ENCODE measurements at regions not wholly inside any gene's neighbourhood (a gene's known extent, or its start where the extent isn't known, plus 50 kb on each side); places are given as distances from the start of the nearest gene placed in this dataset.

- WGBS = 94% methylated on average over 5 of the region's 5 CpGs
- Histone ChIP-seq H3K27me3 (ENCODE audit: control insufficient read depth, insufficient read depth) (no peaks in the 10 kb centered on the region), H3K9me3 (ENCODE audit: control insufficient read depth, low read length) (no peaks in the 10 kb centered on the region), H3K4me3 (ENCODE audit: low read length) (no peak overlapping the region), H3K4me1 (ENCODE audit: control insufficient read depth, insufficient read depth, low read length) (no peaks in the 10 kb centered on the region), H3K27ac (ENCODE audit: low read length) (no peak overlapping the region)
- DNase-seq (no peak), ATAC-seq (no peak)
- intact Hi-C loops (cut with DNase I) = no loop called here
Measured at GRCh38 chr11:95521862-95522261, 267.7 kb downstream of the FAM76B start.

GRCh38 chr11:95521133-95521542 is 268.4 kb downstream of the FAM76B start:
- DNase-seq = no peak
- 68% methylated on average over 4 of the region's 4 CpGs for WGBS
- Histone ChIP-seq H3K27me3 (ENCODE audit: control insufficient read depth, insufficient read depth) (no peaks in the 10 kb centered on the region), H3K27ac (ENCODE audit: low read length) (no peak overlapping the region), H3K9me3 (ENCODE audit: control insufficient read depth, low read length) (no peaks in the 10 kb centered on the region), H3K4me1 (ENCODE audit: control insufficient read depth, insufficient read depth, low read length) (no peaks in the 10 kb centered on the region), H3K4me3 (ENCODE audit: low read length) (no peak overlapping the region)
- no peak for ATAC-seq
- intact Hi-C loops (cut with DNase I) = no loop called here

- ATAC-seq = no peak
- H3K27me3 ChIP-seq (ENCODE audit: control insufficient read depth, insufficient read depth) = no peaks in the 10 kb centered on the region
- 79% methylated on average over 8 of the region's 8 CpGs for WGBS
- intact Hi-C loops (cut with DNase I) = no loop called here
- H3K4me1 ChIP-seq (ENCODE audit: control insufficient read depth, insufficient read depth, low read length) = no peaks in the 10 kb centered on the region
- no peak overlapping the region for H3K27ac ChIP-seq (ENCODE audit: low read length)
- DNase-seq = no peak
- H3K4me3 ChIP-seq (ENCODE audit: low read length) = no peak overlapping the region
- no peaks in the 10 kb centered on the region for H3K9me3 ChIP-seq (ENCODE audit: control insufficient read depth, low read length)
Measured at GRCh38 chr11:95520369-95521132, 269.0 kb downstream of the FAM76B start.

DNA sequence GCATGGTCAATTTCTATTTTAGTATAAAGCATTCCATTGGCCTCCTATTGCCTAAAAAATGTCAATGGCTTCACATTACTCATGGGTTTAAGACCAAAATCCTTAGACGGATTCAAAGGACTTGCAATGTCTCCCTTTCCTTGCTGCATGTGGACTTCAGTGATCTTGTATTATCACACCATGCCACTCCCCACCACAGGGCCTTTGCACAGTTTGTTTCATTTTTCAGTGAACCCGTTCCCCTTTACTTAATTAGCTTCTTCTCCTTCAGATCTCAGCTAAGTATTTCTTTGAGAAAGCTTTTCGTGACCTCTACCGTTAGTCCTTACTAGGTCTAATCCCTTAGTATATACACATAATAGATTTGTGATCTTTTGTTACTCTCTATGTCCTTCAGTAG is 269.7 kb downstream of the FAM76B start:
- over 99% methylated on average over 4 of the region's 4 CpGs for WGBS
- DNase-seq = no peak
- no peak overlapping the region for H3K4me3 ChIP-seq (ENCODE audit: low read length)
- H3K27ac ChIP-seq (ENCODE audit: low read length) = no peak overlapping the region
- H3K4me1 ChIP-seq (ENCODE audit: control insufficient read depth, insufficient read depth, low read length) = no peaks in the 10 kb centered on the region
- intact Hi-C loops (cut with DNase I) = no loop called here
- ATAC-seq = no peak
- H3K9me3 ChIP-seq (ENCODE audit: control insufficient read depth, low read length) = no peaks in the 10 kb centered on the region
- H3K27me3 ChIP-seq (ENCODE audit: control insufficient read depth, insufficient read depth) = no peaks in the 10 kb centered on the region

DNA sequence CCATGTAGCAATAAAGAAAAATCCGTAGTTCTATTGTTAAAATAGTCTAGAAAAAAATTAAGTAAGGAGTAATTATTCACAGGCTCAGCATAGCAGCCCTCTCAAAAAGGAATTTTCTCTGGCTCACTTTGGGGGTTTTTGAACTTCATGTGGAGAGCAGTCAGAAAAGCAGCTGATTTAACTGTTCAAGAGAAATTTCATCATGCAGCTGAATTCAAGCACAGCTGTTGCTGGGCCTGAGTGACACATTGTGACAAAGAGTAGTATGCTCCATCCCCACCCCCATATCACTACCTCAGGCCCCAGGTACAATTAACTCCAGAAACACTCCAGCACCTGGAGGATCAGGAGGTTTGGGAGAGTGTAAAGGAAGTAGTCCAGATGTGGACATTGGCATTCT is 272.1 kb downstream of the FAM76B start:
- Histone ChIP-seq H3K27ac (ENCODE audit: low read length) (no peak overlapping the region), H3K4me1 (ENCODE audit: control insufficient read depth, insufficient read depth, low read length) (no peaks in the 10 kb centered on the region), H3K4me3 (ENCODE audit: low read length) (no peak overlapping the region), H3K9me3 (ENCODE audit: control insufficient read depth, low read length) (no peaks in the 10 kb centered on the region), H3K27me3 (ENCODE audit: control insufficient read depth, insufficient read depth) (no peaks in the 10 kb centered on the region)
- 62% methylated on average over 1 of the region's 1 CpG for WGBS
- ATAC-seq (no peak), DNase-seq (no peak)
- intact Hi-C loops (cut with DNase I) = no loop called here

DNA sequence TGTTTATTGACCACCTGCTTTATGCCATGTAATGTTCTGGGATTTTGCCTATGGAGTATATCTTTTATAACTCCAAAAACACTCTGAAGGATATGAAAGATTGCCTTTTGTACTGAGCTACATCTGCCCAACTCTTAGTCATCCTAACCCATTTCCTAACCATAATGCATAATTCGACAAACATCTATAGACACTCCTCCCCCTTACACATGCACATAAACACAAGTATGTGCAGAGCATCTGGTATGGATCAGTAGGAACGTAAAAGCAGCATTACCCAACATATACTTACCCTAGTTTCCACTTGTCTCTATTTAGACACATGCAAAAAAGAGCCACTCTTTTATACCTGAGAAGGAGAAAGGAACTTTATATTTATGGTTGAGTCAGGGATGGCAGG is 272.8 kb downstream of the FAM76B start:
- DNase-seq (no peak), ATAC-seq (no peak)
- Histone ChIP-seq H3K27ac (ENCODE audit: low read length) (no peak overlapping the region), H3K9me3 (ENCODE audit: control insufficient read depth, low read length) (no peaks in the 10 kb centered on the region), H3K4me3 (ENCODE audit: low read length) (no peak overlapping the region), H3K27me3 (ENCODE audit: control insufficient read depth, insufficient read depth) (no peaks in the 10 kb centered on the region), H3K4me1 (ENCODE audit: control insufficient read depth, insufficient read depth, low read length) (no peaks in the 10 kb centered on the region)
- intact Hi-C loops (cut with DNase I) = no loop called here
- WGBS = 79% methylated on average over 2 of the region's 2 CpGs

GRCh38 chr11:95516175-95516574 is 273.4 kb downstream of the FAM76B start:
- intact Hi-C loops (cut with DNase I) = no loop called here
- Histone ChIP-seq H3K4me1 (ENCODE audit: control insufficient read depth, insufficient read depth, low read length) (no peaks in the 10 kb centered on the region), H3K4me3 (ENCODE audit: low read length) (no peak overlapping the region), H3K27ac (ENCODE audit: low read length) (no peak overlapping the region), H3K9me3 (ENCODE audit: control insufficient read depth, low read length) (no peaks in the 10 kb centered on the region), H3K27me3 (ENCODE audit: control insufficient read depth, insufficient read depth) (no peaks in the 10 kb centered on the region)
- 72% methylated on average over 2 of the region's 2 CpGs for WGBS
- ATAC-seq (no peak), DNase-seq (no peak)

GRCh38 chr11:95515371-95515770 is 274.2 kb downstream of the FAM76B start:
- ATAC-seq = no peak
- Histone ChIP-seq H3K9me3 (ENCODE audit: control insufficient read depth, low read length) (no peaks in the 10 kb centered on the region), H3K27ac (ENCODE audit: low read length) (no peak overlapping the region), H3K27me3 (ENCODE audit: control insufficient read depth, insufficient read depth) (no peaks in the 10 kb centered on the region), H3K4me3 (ENCODE audit: low read length) (no peak overlapping the region), H3K4me1 (ENCODE audit: control insufficient read depth, insufficient read depth, low read length) (no peaks in the 10 kb centered on the region)
- no peak for DNase-seq
- intact Hi-C loops (cut with DNase I) = no loop called here
- 94% methylated on average over 2 of the region's 2 CpGs for WGBS

DNA sequence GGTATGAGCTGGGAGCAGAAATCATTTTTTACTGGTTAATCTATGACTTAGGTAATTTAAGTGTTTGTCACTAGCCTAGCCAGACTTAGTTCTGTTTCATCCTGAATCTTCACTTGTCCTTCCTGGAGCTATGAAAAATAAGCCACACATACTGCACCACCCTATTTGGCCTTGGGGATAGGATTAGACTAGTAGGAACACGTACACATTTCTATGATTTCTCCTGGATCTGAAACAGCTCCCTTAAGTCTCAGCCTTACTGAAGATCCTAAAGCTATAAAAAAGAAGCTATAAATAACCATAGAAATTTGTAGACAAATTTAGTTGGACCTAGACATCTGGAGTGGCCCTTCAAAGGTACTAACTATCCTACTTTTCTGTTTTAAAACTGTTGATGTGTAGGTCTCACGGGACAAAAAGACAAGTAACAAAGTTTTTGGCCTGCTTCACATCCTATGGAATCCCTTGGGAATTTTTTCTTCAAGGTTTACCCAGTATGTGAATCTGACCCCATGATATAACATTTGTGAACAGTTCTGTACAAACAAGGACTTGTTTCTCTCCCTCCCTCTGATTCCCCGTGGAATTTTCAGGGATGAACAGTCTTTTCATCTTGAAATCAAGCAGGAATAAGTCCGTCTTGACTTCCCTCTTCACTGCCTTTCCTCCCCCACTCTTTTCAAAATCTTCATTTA is 275.0 kb downstream of the FAM76B start:
- intact Hi-C loops (cut with DNase I) = no loop called here
- Histone ChIP-seq H3K4me3 (ENCODE audit: low read length) (no peak overlapping the region), H3K9me3 (ENCODE audit: control insufficient read depth, low read length) (no peaks in the 10 kb centered on the region), H3K4me1 (ENCODE audit: control insufficient read depth, insufficient read depth, low read length) (no peaks in the 10 kb centered on the region), H3K27me3 (ENCODE audit: control insufficient read depth, insufficient read depth) (no peaks in the 10 kb centered on the region), H3K27ac (ENCODE audit: low read length) (no peak overlapping the region)
- no peak for ATAC-seq
- DNase-seq = no peak
- 73% methylated on average over 4 of the region's 4 CpGs for WGBS

GRCh38 chr11:95512682-95513081 is 276.9 kb downstream of the FAM76B start:
- no peak overlapping the region for H3K27ac ChIP-seq (ENCODE audit: low read length)
- DNase-seq (peak; percentile 45 to 59 (median 55)), ATAC-seq (peak; percentile 90)
- no peaks in the 10 kb centered on the region for H3K27me3 ChIP-seq (ENCODE audit: control insufficient read depth, insufficient read depth)
- no peak overlapping the region for H3K4me3 ChIP-seq (ENCODE audit: low read length)
- WGBS = 31% methylated on average over 4 of the region's 4 CpGs
- intact Hi-C loops (cut with DNase I) = no loop called here
- H3K4me1 ChIP-seq (ENCODE audit: control insufficient read depth, insufficient read depth, low read length) = no peaks in the 10 kb centered on the region
- H3K9me3 ChIP-seq (ENCODE audit: control insufficient read depth, low read length) = no peaks in the 10 kb centered on the region

DNA sequence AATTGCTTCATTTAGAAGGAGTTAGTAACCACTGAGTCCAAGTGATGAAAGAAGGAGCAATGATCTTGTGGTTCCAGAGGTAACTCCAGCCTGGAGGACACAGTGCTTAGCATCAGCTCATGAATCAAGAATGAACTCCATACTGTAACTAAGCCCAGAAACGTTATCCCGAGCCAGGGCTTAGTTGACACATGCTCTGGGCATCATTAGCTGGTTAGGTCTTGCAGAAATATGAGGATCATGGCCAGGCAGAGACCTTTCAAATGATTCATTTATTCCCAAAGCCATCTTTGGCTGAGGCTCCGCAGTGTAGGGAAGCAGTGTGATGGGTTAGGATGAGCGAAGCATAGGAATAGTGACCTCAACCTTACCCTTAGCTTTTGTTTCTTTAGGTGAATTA is 277.4 kb downstream of the FAM76B start:
- Histone ChIP-seq H3K27ac (ENCODE audit: low read length) (no peak overlapping the region), H3K27me3 (ENCODE audit: control insufficient read depth, insufficient read depth) (no peaks in the 10 kb centered on the region), H3K9me3 (ENCODE audit: control insufficient read depth, low read length) (no peaks in the 10 kb centered on the region), H3K4me1 (ENCODE audit: control insufficient read depth, insufficient read depth, low read length) (no peaks in the 10 kb centered on the region), H3K4me3 (ENCODE audit: low read length) (no peak overlapping the region)
- WGBS = 62% methylated on average over 4 of the region's 4 CpGs
- intact Hi-C loops (cut with DNase I) = no loop called here
- DNase-seq = peak in 1 of 3 donors; percentile 12
- ATAC-seq = peak; percentile 64 to 77
